Suppressor macrophage treated with lipopolysaccharide for 4 hours (primary cell): ENCODE measurements at regions not wholly inside any gene's neighbourhood (a gene's known extent, or its start where the extent isn't known, plus 50 kb on each side); places are given as distances from the start of the nearest gene placed in this dataset.

ENCODE experiments used
- DNase-seq: peaks from one replicate; pipeline ENCODE4 v3.0.0-alpha.2; 2020

DNA sequence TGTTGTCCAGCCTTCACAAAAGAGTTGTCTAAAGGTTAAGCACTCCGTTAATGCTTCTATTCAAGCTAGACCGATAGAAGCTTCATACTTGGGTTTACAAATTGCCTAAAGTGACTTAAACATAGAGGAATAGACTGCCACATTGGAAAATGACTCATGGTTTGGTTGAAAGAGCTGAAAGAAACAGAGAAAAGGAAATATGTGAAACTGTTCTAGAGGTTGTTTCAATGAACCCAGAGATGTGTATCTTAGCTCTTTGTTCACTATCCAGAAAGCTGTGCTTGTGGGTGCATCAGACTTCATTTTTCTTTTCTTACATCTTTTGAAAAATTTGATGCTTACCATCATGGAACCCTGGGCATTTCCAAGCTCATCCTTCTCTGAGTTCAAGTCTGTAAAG is 736.2 kb downstream of the INHBA start:
- no peak for DNase-seq

DNA sequence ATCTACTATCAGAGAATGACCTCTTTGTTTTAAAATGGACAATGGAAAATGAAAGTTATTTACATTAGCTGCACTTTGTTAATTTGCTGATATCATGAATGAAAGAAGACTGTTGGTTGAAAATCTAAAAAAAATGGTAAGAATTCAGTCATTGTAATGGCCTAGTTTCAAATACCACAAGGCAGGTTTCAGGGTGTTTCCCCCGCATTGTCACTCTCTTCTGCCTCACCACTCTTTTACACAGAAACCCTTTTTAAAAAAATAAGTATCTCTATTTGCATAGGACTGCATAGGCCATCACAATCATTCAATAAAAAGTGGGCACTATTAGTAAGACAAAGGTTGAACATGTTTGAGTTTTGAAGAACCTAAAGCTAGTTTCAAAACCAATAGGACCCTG is 737.1 kb downstream of the INHBA start:
- no peak for DNase-seq

DNA sequence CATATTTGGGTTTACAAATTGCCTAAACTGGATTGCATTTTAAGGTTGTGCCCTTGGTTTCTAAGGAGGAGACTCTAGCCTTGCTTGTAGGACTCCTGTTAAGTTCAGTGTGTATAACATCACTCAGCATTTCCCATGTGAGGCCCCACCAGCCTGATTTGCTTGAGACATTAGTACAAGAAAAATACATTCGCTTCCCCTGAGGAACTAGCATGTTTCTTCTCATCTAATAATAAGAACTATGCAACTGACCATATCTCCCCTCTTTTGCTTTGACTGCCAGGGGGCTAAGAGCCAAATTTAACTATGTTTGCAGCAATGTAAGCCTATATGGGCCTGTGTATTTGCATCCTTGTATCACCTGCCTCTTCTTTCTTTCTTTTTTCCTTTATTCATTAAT is 737.9 kb downstream of the INHBA start:
- DNase-seq: no peak

DNA sequence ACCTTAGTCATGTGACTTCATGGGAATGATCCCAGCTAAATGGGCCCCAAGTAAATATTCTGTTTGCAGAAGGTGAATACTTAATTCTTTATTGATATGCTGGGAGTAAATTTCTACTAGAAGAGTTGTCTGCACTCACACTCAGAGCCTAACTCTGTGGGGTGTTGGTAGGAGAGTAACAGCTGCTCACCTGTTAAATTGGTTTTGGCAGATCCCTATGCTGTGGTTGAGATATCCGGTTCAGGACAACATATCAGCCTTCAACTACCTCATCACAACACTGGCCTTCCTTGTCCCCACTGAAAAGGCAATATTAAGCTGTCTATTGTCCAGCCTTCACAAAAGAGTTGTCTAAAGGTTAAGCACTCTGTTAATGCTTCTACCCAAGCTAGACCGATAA is 738.3 kb downstream of the INHBA start:
- DNase-seq: no peak

DNA sequence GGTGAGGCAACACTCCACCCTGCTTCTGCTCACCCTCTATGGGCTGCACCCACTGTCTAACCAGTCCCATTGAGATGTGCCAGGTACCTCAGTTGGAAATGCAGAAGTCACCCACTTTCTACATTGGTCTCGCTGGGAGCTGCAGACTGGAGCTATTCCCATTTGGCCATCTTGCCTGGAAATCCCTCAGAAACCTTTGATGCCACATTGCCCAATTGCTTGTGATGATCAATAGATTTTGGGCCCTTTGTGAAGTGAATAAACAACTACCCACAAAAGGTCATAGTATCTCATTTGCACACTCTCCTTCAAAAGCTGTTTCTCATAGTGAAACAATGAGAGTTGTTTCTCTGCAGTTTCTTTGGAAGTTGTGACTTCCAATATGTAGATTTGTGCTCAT is 742.9 kb downstream of the INHBA start:
- DNase-seq: no peak

DNA sequence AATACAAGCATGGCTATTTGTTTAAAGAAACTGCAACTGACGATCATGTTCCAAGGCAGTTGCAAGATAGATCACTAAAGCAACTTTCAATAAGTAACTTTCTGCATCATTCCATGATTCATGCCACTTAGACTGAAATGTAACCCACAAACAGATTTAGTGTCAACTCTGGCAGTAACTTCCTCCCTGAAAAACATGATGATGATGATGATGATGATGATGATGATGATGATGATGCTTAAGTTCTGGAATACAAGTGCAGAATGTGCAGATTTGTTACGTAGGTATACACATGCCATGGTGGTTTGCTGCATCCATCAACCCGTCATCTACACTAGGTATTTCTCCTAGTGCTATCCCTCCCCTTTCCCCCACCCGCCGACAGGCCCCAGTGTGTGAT is 754.7 kb downstream of the INHBA start:
- DNase-seq: no peak

DNA sequence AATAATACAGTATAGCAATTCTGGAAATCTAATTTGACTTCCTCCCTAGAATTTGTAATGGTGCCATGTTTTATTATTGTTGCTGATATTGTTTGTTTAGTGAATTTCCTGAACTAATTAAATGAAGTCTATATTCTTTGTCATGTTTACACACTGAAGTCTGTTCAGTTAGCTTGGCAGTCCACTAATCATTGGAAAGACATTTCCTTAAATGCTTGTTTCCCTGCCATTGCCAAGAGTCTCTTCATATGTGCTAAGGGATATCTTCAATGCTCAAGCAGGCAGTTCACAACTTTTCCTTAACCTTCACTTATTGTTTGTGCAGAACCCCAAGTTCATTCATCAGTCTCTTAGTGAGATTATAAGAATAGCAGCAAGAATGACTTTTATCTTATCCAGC is 755.3 kb downstream of the INHBA start:
- DNase-seq: no peak

DNA sequence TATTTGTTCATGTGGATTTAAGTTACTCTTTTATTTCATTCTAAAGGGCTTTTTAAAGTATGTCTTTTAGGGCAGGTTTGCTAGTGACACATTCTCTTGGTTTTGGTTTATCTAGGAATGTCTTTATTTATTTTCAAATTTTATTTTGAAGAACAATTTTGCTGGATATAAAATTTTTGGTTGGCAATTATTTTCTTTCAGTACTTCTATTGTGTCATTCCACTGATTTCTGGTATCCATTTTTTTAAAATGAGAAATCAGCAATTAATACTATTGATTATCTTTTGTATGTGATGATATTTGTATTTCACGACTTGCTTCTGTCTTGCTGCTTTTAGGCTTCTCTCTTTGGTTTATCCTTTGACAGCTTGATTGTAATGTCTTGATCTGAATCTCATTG is 756.3 kb downstream of the INHBA start:
- DNase-seq: no peak

DNA sequence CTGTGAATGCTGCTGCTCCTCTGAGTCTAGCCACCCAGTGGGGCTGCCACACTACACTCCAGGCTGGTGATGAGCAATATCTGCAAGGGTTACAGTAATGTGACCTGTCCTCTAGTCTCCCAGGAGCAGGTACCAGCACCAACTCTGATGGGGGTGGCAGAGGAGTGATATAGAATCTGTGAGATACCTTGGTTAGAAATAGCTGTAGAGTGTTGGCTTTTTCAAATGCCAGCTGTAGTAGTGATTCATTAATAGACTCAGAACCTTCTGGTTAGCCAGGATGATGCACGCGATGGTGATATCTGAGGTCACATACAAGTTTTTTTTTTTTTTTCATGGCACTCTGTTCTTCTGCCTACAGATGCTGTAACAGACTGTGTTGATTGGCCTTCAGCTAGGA is 757.1 kb downstream of the INHBA start:
- no peak for DNase-seq

DNA sequence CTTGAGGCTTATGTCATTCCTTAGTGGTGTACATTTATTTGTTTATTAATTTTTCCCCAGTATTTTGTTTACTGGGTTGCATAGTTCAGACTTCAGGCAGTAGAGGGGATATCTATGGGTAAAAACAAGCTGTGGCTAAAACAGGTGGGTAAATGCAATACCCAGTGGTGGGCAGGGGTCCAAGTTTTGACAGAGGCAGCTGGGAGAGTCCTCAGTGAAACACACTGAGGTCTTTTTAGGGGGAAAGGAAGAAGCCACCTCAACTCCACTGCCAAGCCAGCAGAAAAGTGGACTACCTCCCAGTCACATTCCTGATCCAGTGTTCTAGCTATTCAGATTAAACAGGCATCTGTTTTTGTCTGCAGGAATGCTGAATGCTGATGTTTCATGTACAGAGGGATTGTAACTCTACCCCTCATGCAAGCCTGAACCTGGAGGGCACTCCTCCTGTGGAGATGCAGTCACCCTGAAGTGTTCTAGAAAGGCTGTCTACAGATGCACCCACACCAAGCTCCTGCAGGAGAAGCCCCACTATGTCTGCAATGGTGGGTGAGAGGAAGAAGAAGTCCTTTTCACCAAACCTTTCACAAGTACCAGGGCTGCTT is 757.8 kb downstream of the INHBA start:
- no peak for DNase-seq

DNA sequence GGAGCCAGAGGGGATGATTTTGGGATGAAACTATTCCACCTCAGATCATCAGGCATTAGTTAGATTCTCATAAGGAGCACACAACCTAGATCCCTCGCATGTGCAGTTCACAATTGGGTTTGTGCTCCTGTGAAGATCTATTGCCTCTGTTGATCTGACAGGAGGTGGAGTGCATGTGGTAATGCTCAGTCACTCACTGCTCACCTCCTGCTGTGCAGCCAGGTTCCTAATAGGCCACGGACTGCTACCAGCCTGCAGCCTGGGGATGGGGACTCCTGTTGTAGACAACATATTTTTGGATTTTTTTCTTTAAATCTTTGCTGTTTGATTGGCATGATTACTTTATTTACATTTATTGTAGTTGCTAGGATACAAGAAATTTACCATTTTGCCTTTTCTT is 765.0 kb downstream of the INHBA start:
- no peak for DNase-seq

DNA sequence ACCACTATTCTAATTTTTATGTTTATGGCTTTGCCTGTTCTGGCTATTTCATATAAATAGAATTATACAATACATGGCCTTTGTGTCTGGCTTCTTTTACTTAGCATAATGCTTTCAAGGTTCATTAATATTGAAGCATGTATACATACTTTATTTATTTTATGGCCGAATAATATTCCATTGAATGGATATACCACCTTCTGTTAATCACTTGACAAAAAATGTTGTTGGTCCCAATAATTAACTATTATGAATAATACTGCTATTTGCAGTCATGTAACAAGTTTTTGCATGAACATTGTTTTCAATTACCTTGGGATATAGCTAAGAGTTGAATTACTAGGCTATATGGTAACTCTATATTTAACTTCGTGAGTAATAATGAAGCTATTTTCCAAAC is 767.5 kb downstream of the INHBA start:
- DNase-seq: no peak

DNA sequence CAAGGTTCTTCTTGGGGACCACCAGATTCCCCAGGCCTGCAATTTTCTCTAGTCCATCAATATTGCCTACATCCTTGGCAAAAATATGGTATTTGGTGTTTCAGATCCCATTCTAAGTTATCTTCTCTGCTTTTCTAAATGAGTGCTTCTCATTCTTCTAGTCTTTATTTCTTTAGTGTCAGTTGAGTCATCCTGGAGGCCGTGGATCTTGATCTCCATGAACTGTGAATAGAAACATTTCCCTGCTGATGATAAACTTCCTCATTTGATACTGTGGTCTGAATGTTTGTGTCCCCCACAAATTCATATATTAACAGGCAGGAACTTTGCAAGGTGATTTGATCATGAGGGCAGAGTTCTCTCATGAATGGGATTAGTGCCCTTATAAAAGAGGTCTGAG is 779.3 kb downstream of the INHBA start:
- no peak for DNase-seq

DNA sequence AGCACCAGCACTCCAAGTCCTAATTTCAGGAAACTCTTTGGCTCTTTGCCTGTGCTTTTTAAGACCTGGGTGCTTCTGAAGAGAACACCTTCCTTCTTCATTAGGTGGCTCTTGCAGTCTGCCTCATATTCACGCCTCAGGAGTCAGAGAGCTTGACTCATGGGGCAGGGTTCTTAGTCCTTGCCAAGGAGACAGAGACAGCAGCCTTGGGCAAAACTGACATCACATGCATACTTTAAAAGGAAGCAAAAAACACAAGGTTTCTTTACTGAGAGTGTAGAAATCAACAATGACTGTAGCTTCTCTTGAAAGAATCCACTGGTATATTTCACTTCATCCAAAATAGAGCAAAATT is 780.6 kb downstream of the INHBA start:
- no peak for DNase-seq

DNA sequence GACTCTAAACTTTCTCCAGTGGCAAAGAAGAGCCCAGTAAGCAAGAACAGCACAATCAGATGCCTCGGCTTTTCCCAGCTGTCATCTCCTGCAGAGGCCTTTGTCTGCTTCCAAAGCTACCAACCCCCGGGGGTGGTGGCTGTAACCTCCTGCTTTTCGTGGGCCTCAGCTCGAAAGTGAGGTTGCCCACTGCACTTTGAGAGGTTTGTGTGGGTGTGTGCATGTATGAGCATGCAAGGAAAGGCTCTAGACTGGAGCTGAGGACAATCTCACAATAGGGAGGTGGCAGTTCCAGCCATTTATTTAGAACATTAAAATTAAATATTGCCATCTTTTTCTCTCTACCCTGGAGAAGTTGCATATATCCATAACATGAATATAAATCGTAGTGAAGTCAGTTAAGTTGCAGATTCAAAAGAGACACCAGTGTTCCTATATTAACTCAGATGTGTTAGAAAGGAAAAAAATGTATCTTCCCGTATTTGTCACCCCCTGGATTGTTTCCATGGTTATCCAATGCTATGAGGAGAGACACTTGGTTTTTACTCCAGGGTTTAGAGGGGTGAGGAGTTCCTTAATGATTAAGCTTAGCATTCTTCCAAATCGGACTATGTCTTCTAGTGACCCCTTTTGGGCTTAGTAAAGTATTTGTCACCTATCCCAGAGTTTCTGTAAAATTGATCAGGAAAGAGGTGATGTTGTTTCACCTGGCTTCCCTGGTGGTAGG is 781.1 kb downstream of the INHBA start:
- no peak for DNase-seq

DNA sequence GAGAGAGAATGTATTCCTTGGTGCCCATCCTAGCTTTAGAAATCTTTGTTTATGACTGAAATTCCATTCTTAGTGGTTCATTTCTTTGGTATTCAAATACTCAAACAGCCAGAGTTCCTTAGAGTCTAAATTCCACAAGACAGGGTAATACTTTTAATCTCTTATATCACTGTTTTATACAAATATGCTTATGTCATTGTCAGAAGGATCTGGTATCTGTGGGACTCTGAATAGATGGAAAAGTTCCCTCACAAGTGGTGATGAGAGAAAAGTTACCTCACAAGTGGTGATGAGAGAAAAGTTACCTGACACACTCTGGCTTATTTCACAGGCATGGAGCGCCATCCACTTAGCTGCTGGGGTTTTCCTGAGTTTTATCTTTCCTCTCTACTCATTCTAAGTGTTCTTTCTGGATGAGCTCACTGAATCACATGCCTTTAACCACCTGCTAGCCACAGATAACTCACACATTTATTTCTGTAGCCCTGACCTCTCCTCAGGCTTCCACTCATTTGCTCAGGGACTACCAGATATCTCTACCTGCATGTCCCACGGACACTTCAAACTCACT is 784.0 kb downstream of the SUGCT start:
- no peak for DNase-seq

DNA sequence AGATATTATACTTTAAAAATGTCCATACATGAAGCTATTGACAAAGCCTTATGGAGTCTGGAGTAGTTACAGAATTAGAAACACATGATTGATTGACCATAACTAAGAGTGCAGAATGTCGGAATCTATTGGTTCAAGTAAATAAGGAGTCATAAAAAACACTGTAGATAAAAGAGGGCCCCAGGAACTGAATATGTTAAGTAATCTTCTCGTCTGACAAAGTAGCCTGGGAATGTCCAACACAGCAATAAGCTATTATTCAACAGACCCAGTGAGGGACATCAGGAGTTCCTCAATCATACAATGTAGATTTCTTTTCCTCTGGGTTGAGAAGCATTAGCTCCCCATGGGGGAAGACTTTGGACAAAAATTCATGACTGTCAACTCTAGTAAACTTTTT is 782.0 kb downstream of the SUGCT start:
- DNase-seq: no peak

DNA sequence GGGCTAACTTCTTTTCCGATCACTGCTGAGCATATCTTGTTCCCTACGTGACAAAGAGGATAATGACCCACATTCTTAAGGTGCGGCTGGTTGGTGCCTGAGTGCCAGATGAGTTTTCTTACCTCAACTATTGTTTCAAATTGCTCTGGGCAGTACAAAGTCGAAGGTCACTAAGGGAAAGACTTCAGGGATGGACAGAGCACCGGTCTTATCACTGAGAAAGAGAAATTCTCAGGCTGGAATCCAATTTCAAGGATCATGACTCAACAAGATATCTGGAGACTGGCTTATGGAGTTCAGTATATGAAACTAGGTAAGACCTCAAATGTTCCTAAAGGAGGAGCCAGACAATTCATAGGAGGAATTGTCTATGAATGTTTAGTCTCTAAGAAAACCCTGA is 780.3 kb downstream of the SUGCT start:
- no peak for DNase-seq
